Stimulated activated CD4-positive, alpha-beta T cell treated with anti-CD3 and anti-CD28 coated beads, Interleukin-12 subunit alpha, Interleukin-12 subunit beta, amount 100 ng/mL, for 48 hours (primary cell): ENCODE measurements at regions not wholly inside any gene's neighbourhood (a gene's known extent, or its start where the extent isn't known, plus 50 kb on each side); places are given as distances from the start of the nearest gene placed in this dataset.

Experiments used
- DNase-seq, 3 donors: peaks; one replicate each; pipeline ENCODE4 v3.0.0-alpha.2; 2020; ENCODE audit warnings: low read depth in 2 of 3, low spot score in 1 of 3

DNA sequence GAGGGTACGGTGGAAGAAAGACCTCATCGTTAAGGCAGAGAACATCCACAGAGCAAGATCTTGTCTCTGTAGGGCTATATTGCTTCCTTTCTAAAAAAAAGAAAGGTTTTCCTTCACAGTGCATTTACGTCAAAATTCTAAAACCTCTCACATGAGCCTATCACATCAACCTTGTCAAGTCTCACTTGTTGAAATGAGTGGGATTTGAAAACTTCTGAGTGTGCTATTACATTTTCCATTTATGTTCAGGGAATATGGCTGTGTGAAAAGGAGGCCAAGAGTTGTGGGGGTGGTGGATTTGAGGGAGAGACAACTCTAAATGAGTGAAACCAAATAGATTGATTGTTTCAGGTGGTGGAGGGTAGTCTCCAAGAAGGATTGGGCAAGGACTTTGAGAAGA, 147.1 kb upstream of the MPDZ start:
- DNase-seq: no peak

DNA sequence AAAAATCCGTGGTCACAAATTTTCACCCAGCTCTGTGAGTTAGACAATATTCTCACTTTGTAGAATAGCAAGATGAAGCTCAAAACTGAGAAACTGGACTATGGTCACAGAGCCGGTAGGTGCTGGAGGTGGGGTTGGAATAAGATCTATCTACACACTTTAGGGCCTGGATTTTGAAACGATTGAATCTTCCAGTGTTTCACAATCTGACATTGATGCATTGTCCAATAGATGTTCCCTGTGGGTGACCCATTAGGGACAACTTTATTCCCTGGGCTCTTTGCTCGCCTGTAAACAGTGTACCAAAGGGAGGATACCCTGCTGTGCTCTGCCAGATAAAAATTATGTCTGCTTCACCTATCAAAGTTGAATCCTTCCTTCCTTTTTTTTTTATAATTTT, 145.4 kb upstream of the MPDZ start:
- no peak for DNase-seq

DNA sequence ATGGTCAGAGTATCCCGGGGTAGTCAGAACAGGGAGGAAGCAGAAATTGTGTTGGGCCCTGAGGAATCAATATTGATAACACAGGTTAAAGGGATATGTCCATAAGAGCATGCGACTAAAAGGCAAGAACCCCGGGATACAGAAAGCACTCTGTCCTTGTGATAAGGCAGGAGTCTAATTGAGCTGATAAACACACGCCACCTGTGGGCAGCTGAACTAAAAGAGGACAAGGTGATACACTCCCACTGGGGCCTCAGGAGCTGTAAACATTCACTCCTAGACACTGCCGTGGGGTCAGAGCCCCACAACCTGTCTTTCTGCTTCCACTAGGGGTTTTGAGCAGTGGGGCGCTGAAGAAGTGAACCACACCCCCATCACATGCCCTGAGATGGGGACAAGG, 144.7 kb upstream of the MPDZ start:
- no peak for DNase-seq

DNA sequence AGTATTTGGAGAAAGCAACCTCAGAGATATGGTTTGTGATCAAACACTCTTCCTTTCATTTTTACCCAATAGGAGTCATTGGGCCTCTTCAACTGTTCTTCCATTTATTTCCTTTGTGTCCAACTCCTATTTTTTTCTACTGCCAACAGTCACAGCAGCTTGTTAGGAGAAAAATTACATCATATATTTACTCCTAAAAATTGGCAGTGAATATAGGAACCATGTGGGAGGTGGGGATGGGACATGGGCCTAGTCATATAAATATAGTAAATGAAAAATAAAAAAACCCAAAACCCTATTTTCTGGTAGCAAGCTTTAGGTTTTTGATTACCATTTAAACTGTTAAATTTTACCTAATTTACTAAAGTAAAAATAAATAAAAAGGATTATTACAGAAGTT, 134.9 kb upstream of the MPDZ start:
- no peak for DNase-seq

DNA sequence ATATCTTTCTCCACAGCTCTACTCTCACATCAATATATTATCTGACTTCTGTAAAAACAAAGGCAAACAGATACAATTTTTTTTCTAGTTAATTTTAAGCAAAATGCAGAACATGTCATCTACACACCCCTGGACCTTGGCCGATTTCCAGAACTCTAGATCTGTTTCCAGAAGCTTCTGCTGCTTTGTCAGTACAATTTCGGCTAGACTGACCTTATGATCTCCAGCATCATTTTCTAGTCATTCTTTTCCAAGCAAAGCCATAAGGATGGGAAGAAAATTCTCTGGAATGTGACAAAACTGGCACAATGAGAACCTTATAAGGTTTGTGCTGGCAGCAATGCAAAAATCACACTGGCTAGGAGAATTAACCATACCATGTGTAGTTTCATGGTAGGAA, 132.8 kb upstream of the MPDZ start:
- DNase-seq: no peak

DNA sequence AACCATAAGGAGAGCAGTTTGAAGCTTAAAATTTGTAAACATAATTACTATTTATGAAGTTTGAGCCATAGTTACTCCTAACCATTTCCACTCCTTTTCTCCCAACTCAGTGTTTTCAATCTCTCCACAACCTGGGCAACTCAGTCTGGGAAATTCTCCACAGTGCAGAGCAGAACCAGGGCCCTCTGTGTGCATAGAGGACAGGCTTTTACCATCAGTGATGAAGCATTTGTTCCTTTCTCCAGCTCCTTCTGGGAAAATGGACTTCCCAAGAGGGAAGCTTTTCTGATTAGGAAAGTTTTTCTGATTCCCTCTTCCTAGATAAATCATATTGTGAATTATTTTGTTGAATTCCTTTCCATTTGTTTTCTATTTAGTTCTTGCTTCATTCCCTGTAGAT, 132.3 kb upstream of the MPDZ start:
- DNase-seq: no peak

DNA sequence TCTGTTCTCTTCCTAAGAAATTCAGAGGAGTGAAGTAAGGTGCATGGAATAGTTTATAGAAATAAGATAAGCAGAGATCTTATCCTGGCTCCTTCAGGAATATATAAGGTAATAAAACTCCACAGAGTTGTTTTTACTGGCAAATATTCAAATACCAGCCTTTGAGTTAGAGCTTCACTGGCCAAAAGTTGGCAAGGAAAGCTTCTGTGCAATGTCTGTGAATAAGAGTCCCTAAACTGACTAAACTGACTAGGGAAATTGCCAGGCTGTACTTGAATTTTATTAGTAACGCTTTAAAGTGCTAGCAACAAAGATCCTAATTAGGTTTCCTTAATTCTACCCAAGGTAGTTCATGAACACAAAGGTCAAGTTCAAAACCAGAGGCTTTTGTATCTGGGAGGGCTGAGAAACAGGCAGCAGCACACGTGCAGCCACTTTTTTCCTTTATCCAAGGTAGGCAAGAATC, 131.1 kb upstream of the MPDZ start:
- no peak for DNase-seq

DNA sequence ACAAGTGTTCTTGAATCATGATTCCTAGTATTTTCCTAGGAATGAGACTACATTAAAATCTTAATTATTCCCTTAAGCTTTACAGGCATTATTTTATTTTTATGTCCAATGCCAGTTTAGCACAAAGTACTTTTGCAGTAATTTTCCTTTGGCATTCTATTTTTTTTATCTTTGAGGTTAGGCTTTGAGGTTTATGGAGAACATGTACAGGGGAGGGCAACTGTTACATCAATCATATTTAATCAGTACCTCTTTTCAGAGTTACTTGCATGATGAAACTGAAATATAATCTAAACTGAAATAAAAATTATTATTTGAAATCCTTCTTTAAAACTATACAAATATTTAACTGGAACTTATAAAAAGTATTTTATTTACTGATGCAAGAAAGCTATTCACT, 118.2 kb upstream of the MPDZ start:
- DNase-seq: no peak

DNA sequence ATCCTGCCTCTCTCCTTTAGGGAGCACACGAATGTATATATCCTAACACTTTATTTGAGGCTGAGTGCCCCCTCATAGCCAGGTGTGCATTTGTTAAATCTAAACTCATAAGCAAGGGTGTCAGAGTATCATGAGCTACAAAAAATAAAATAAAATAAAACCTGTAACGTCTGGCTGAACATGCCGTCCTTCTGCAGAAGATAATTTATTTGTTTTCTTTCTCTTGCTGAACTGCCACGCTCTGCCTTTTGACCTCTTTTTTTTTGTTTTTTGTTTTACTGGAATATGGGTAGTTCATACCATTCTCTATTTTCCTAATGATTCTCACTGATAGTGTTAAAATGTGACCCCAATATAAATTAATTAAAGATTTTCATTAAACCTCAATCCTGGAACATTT, 117.7 kb upstream of the MPDZ start:
- DNase-seq: no peak

DNA sequence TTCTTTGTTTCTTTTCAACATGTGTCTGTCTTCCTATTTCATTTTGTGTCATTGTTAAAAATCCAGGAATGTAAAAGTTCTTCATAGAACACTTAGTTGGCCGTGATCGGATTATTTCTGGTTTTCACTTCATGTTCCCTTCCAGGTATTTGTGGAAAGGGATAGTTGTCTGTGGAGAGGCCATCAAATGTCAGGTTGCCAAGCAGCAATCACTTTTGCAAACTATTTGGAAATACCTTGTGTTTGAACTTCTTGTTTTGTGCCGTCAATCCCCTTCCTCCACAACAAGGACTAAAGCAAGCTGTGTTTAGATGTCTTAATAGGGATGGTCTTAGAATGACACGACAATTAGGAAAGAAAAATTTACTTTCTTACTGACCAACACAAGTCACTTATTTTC, 116.9 kb upstream of the MPDZ start:
- DNase-seq: no peak

DNA sequence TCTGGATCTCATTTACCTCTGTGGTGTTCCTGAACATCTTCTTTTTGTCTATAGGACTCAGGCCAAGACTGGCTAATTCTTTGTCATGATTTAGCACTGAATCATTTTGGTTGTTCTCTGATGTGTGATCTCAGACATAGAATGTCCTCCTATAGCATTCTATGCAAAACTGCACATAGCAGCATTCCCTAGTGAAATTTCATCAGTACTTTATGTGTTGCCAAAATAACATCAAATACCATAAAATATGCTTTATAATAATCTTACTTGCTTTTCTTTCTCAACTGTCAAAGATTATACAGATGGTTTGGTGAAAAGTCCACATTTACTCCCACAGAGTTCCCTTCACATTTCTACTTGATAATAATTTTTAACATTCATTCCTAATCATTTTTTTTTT, 115.7 kb upstream of the MPDZ start:
- DNase-seq: no peak

DNA sequence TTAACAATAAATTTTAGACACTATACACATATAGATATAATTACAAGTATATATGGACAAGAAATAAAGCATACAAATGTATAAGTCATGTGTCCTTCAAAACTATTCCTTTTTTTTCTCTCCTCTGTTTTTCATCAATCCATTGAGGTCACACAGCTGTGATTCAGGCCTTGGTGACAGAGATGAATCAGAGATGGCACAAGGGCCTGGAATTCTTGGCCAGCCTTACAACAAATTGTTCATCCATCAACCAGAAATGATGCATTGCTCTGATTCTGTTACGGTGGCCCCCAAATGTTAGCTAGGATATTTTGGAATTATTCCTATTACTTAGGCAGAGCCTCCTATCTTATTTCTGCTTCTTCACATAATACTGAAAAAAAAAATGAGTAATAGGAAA, 108.7 kb upstream of the MPDZ start:
- no peak for DNase-seq

DNA sequence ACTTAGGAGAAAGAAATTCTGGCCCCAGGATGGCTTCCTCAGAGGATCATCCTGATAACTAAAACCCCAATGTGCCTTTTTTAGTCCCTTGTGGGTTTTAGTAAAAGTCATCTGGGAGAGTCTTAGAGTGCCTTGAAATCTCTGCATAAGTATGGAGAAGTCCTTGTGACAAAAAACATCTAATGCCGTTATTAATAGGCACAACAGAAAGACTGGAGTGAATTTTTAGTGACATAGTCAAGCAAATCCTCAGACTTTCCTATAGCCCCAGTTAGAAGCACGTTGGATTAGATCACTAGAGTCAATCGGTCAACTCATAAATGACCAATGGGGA, 108.2 kb upstream of the MPDZ start:
- DNase-seq: no peak

DNA sequence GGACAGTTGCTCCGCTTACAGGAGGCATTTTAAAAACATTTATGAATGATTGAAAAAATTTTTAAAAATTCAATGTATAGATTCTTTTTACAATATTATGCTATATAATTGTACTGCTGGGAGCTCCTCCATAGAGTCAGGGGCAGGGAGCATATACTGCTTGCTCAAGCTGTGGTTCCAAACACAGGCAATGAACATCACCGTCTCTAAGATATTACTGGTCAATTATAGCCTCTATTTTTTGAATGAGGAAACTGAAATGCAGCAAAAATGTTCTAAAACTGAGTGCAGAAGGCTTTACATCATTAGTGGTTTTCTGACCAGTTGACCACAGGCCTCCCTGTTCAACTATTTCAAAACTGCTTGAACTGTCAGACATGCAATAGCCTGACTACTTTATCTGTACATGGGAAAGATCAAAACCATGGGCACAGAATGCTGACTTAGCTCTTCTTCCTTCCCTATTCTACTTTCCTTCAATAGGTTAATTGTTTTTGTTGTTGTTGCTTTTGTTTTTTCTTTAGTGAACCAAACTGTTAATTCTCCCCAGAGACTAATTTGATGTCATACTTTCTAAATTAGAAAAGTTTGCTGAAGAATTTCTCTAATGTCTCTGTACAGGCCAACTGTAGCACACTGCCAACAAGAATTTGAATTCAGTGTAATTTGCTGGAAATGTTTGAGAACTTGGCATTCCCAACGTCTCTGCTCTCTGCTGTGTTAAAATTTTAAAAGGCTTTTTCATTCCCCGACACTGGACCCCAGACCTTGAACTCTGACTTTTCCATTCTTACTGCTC, 107.6 kb upstream of the MPDZ start:
- no peak for DNase-seq

DNA sequence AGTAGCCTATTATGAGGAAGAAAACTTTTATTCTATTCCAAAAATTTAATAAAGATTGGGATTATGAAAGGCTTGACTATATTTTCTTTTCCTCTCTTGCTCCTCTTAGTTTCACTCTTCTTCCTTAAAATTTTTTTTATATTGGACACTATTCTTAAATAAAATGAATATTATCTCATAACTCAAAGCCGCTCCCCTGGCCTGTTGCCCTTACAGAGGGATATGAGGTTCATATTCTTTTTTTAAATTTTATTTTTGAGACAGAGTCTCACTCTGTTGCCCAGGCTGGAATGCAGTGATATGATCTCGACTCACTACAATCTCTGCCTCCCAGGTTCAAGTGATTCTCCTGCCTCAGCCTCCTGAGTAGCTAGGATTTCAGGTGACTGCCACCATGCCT, 106.8 kb upstream of the MPDZ start:
- DNase-seq: no peak

DNA sequence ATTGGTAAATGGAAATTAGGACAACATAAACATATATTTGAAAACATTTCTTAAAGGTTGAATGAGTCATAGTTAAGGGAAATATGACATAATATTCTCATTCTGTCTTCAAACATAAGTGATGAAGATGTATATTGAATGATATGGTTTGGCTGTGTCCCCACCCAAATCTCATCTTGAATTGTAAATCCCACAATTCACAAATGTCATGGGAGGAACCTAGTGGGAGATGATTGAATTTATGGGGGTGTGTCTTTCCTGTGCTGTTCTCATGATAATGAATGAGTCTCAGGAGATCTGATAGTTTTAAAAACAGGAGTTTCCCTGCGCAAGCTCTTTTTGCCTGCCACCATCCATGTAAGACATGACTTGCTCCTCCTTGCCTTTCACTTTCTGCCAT, 104.4 kb upstream of the MPDZ start:
- DNase-seq: no peak

DNA sequence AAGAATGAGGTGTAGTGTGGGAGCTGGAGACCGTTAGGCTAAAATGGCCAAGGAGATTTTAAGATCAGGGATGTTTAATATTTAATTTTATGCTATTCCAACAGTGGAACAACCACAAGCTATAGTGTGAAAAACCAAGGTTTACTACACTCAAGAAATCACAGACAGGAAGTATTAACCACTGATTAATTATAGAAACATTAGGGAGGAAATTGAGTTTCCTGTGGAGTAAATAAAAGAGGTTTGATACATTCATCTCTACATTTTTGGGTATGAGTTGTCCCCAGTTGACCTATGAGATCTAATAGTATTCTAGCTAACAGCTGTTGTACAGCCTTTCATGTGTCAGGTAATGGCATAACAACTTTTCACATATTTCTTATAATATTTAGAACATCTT, 103.7 kb upstream of the MPDZ start:
- no peak for DNase-seq

DNA sequence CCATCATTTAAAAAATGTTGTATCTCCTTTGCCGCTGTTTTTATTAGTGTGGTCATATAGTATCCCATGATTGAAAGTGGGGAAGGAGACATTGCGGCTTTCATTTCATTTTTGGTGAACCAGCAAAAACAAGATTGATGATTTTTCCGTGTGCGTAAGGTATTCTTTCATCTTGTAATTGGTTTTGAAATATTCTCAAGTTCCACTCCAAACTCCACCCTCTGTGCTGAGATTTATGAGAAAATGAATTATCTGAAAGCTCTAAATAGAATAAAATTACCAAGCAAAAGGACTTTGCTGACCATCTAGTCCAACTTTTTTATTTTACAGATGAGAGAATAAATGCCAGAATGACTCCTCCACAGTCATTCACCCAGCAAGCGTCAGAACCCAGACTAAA, 103.1 kb upstream of the MPDZ start:
- DNase-seq: no peak

DNA sequence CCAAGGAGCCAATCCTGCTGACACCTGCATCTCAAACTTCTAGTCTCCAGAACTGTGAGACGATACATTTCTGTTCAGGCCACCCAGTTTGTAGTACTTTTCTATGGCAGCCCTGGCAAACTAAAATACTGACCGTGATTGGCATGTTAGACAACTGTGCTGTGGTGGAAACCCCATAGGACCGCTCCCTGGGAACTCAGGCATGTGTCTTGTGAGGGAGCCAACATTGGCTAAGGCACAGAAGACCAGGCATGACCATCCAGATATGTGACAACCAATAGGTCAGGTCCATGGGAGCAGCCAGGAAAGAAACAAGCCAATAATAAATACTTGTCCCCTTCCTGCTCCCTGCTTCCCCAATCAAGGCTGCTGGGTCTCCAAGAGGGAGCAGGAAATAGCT, 101.4 kb upstream of the MPDZ start:
- DNase-seq: no peak

DNA sequence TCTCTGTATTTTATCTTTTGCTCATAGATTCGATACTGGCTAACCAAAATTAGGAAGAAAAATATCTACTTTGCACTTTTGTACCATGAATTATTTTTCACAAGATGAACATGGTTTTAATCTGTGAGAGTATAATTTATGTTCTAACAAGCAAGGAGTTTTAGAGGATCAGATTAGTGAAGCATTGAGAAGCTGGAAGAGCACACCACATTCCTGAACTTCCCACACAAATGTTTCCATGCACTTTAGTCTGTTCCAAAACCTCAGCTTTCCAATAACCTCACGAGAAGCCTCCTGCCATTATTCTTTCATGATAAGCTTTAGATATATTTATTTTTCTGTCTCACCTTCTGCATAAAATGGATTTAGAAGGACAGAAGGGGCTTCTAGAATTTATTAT, 98.7 kb upstream of the MPDZ start:
- DNase-seq: no peak

DNA sequence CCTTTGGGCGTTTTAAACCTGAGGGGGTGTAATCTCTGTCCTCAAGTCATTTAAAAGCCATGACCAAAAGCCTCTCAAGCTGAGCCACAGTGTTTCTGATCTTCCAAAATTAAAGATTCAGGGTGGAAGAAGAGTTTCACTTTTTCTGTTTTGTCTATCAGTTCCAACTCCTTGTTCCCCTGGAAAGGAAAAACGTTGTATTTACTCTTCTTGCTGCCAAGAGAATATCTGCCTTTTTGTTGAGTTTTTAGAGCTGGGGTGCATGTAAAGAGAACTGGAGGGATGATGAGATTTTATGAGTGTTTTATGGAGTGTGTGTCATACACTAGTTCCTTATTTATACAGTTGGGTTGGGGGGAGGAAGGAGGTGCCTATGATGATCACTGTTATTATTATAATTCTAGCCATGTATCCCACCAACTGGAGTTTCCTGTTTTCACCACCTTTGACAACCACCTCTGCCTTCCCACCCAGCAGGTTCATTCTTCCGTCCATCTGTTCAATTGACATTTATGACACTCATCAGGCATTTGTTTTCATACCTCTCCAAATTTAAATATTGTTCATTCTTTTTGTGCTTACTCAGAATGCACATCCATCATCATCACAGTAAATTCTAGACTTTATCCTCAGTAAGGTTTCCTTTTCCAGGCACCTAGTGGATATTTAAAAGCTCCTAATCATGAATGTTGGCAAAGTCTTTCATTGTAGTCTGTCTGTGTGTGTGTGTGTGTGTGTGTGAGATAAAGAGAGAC, 97.9 kb upstream of the MPDZ start:
- DNase-seq: no peak

DNA sequence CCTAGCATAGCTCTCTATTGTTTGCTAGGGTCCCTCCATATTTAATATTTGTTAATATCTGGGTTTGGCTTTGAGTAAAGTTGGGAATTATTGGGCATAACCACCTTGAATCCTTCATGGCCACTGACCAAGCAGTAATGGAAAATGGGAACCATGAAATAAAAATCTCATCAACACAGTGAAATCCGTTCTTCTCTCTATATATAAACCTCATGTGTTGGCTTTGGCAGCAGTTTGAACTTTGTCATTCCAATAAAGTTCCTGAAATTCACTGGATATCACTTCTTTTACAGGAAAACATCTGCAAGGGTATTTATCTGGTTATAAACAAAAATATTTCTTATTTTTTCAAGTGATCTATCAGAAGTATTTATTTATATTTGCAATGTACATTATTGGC, 93.0 kb upstream of the MPDZ start:
- no peak for DNase-seq

DNA sequence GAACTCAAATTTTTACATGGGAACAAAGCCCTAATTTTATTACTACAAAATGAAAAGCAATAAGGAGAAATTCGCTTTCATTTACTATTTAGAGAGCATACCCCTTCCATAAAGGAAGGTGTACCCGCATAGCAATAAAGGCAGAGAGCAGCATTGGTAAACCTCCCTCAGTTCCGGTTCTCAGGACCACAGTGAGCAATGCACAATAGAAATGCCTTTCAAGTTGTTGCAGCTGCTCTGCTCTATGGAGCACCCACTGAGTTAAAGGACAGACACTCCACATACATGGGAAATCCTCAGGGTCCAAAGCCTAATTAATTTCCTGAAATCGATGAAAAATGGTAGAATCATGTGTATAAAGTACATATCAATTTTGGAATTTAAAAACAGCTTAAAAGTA, 89.9 kb upstream of the MPDZ start:
- no peak for DNase-seq
